A549 (cell line): ENCODE measurements at regions not wholly inside any gene's neighbourhood (a gene's known extent, or its start where the extent isn't known, plus 50 kb on each side); places are given as distances from the start of the nearest gene placed in this dataset.

Source experiments
- CHD2 ChIP-seq: fragments of 150-350 bp; IDR thresholded peaks from 2 replicates; pipeline ENCODE4 v1.6.1; 2014; ENCODE audit warnings: low read length; ENCODE audit not compliant: partially characterized antibody
- FOSB ChIP-seq: fragments of 250-450 bp; sonication (Bioruptor Pico); IDR thresholded peaks from 2 replicates; pipeline ENCODE4 v1.5.0; 2020; ENCODE audit warnings: mild to moderate bottlenecking, moderate library complexity
- FOXS1 ChIP-seq: fragments of 250-450 bp; sonication (Bioruptor Pico); IDR thresholded peaks from 2 replicates; pipeline ENCODE4 v1.5.0; 2020; ENCODE audit warnings: mild to moderate bottlenecking, moderate library complexity
- HEYL ChIP-seq: fragments of 250-450 bp; sonication (Bioruptor Pico); IDR thresholded peaks from 2 replicates; pipeline ENCODE4 v1.8.0; 2021; ENCODE audit warnings: mild to moderate bottlenecking, moderate library complexity
- HOXA7 ChIP-seq: fragments of 250-450 bp; sonication (Bioruptor Pico); IDR thresholded peaks from 2 replicates; pipeline ENCODE4 v1.5.0; 2020; ENCODE audit warnings: mild to moderate bottlenecking, moderate library complexity
- HOXB13 ChIP-seq: fragments of 250-450 bp; sonication (Bioruptor Pico); IDR thresholded peaks from 2 replicates; pipeline ENCODE4 v1.5.0; 2020; ENCODE audit warnings: low read depth, mild to moderate bottlenecking, moderate library complexity
- JUNB ChIP-seq: fragments of >200 bp; sonication (Bioruptor Twin); formaldehyde crosslinking; IDR thresholded peaks from 2 replicates; pipeline ENCODE4 v1.6.1; 2016
- KDM1A ChIP-seq: fragments of 200-600 bp; sonication (generic); IDR thresholded peaks from 2 replicates; pipeline ENCODE4 v1.6.1; 2016; ENCODE audit warnings: low read depth, mild to moderate bottlenecking
- MAFK ChIP-seq: fragments of 450-650 bp; IDR thresholded peaks from 2 replicates; pipeline ENCODE4 v1.6.1; 2014; ENCODE audit not compliant: partially characterized antibody
- MYC ChIP-seq: IDR thresholded peaks from 2 replicates; pipeline ENCODE4 v1.6.1; 2012; ENCODE audit warnings: mild to moderate bottlenecking, inconsistent platforms, low read length, improper control_type of control experiment, borderline replicate concordance
- NR3C1 ChIP-seq: fragments of >200 bp; sonication (Bioruptor Twin); formaldehyde crosslinking; IDR thresholded peaks from 3 replicates; pipeline ENCODE4 v1.6.1; 2017
- POLR2A ChIP-seq: IDR thresholded peaks from 2 replicates; pipeline ENCODE4 v1.6.1; 2012; ENCODE audit warnings: mild to moderate bottlenecking, low read length
- POLR2AphosphoS2 ChIP-seq: conservative IDR thresholded peaks from 2 replicates; pipeline ENCODE4 v1.6.1; 2012; ENCODE audit warnings: low read length, improper control_type of control experiment, inconsistent platforms
- RCOR1 ChIP-seq: fragments of 150-350 bp; IDR thresholded peaks from 2 replicates; pipeline ENCODE4 v1.6.1; 2014; ENCODE audit warnings: antibody characterized with exemption, low read length, low read depth
- RNF2 ChIP-seq: fragments of 200-600 bp; sonication (generic); IDR thresholded peaks from 2 replicates; pipeline ENCODE4 v1.6.1; 2016; ENCODE audit warnings: low read depth, mild to moderate bottlenecking, antibody characterized with exemption, moderate library complexity, borderline replicate concordance
- TP53 ChIP-seq: fragments of 250-450 bp; sonication (Bioruptor Pico); IDR thresholded peaks from 2 replicates; pipeline ENCODE4 v1.5.0; 2021; ENCODE audit warnings: mild to moderate bottlenecking, moderate library complexity
- ZSCAN20 ChIP-seq: fragments of 250-450 bp; sonication (Bioruptor Pico); IDR thresholded peaks from 2 replicates; pipeline ENCODE4 v1.8.0; 2022; ENCODE audit warnings: mild to moderate bottlenecking, moderate library complexity
- TF ChIP-seq, protein P1 (sequence below): fragments of >200 bp; sonication (Bioruptor Twin); formaldehyde crosslinking; IDR thresholded peaks from 3 replicates; pipeline ENCODE4 v1.6.1; 2016
- TF ChIP-seq, protein P2 (sequence below): fragments of >200 bp; sonication (Bioruptor Twin); formaldehyde crosslinking; IDR thresholded peaks from 3 replicates; pipeline ENCODE4 v1.5.1; 2016
- TF ChIP-seq, protein P3 (sequence below): fragments of 150-350 bp; IDR thresholded peaks from 2 replicates; pipeline ENCODE4 v1.6.1; 2014; ENCODE audit warnings: low read depth, mild to moderate bottlenecking, low read length
- TF ChIP-seq, protein P4 (sequence below): fragments of 200-600 bp; sonication (generic); IDR thresholded peaks from 2 replicates; pipeline ENCODE4 v1.6.1; 2016; ENCODE audit warnings: antibody characterized with exemption, mild to moderate bottlenecking, moderate library complexity

GRCh38 chr3:134427400-134428111 is 53.3 kb upstream of the AMOTL2 start (continued):
- TF ChIP-seq, protein P1, sequence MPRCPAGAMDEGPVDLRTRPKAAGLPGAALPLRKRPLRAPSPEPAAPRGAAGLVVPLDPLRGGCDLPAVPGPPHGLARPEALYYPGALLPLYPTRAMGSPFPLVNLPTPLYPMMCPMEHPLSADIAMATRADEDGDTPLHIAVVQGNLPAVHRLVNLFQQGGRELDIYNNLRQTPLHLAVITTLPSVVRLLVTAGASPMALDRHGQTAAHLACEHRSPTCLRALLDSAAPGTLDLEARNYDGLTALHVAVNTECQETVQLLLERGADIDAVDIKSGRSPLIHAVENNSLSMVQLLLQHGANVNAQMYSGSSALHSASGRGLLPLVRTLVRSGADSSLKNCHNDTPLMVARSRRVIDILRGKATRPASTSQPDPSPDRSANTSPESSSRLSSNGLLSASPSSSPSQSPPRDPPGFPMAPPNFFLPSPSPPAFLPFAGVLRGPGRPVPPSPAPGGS: 0 out of 3 replicates have a peak, but pooled peaks have one; percentile 33
- TF ChIP-seq POLR2A (no peak), ZSCAN20 (CRISPR knock-in tag) (no peak), HOXA7 (no peak), FOSB (CRISPR knock-in tag) (no peak), NR3C1 (no peak), TP53 (no peak), HEYL (CRISPR knock-in tag) (no peak), RNF2 (no peak), HOXB13 (no peak), KDM1A (no peak), FOXS1 (CRISPR knock-in tag) (no peak), POLR2AphosphoS2 (no peak), MAFK (no peak), JUNB (peak; percentile 86), MYC (no peak), CHD2 (no peak), RCOR1 (no peak)
- TF ChIP-seq, protein P2, sequence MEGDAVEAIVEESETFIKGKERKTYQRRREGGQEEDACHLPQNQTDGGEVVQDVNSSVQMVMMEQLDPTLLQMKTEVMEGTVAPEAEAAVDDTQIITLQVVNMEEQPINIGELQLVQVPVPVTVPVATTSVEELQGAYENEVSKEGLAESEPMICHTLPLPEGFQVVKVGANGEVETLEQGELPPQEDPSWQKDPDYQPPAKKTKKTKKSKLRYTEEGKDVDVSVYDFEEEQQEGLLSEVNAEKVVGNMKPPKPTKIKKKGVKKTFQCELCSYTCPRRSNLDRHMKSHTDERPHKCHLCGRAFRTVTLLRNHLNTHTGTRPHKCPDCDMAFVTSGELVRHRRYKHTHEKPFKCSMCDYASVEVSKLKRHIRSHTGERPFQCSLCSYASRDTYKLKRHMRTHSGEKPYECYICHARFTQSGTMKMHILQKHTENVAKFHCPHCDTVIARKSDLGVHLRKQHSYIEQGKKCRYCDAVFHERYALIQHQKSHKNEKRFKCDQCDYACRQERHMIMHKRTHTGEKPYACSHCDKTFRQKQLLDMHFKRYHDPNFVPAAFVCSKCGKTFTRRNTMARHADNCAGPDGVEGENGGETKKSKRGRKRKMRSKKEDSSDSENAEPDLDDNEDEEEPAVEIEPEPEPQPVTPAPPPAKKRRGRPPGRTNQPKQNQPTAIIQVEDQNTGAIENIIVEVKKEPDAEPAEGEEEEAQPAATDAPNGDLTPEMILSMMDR: no peak
- TF ChIP-seq, protein P3, sequence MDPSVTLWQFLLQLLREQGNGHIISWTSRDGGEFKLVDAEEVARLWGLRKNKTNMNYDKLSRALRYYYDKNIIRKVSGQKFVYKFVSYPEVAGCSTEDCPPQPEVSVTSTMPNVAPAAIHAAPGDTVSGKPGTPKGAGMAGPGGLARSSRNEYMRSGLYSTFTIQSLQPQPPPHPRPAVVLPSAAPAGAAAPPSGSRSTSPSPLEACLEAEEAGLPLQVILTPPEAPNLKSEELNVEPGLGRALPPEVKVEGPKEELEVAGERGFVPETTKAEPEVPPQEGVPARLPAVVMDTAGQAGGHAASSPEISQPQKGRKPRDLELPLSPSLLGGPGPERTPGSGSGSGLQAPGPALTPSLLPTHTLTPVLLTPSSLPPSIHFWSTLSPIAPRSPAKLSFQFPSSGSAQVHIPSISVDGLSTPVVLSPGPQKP: no peak
- TF ChIP-seq, protein P4, sequence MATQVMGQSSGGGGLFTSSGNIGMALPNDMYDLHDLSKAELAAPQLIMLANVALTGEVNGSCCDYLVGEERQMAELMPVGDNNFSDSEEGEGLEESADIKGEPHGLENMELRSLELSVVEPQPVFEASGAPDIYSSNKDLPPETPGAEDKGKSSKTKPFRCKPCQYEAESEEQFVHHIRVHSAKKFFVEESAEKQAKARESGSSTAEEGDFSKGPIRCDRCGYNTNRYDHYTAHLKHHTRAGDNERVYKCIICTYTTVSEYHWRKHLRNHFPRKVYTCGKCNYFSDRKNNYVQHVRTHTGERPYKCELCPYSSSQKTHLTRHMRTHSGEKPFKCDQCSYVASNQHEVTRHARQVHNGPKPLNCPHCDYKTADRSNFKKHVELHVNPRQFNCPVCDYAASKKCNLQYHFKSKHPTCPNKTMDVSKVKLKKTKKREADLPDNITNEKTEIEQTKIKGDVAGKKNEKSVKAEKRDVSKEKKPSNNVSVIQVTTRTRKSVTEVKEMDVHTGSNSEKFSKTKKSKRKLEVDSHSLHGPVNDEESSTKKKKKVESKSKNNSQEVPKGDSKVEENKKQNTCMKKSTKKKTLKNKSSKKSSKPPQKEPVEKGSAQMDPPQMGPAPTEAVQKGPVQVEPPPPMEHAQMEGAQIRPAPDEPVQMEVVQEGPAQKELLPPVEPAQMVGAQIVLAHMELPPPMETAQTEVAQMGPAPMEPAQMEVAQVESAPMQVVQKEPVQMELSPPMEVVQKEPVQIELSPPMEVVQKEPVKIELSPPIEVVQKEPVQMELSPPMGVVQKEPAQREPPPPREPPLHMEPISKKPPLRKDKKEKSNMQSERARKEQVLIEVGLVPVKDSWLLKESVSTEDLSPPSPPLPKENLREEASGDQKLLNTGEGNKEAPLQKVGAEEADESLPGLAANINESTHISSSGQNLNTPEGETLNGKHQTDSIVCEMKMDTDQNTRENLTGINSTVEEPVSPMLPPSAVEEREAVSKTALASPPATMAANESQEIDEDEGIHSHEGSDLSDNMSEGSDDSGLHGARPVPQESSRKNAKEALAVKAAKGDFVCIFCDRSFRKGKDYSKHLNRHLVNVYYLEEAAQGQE: no peak
